GM18498 (cell line): ENCODE measurements at regions not wholly inside any gene's neighbourhood (a gene's known extent, or its start where the extent isn't known, plus 50 kb on each side); places are given as distances from the start of the nearest gene placed in this dataset.

ENCODE experiments used
- ATAC-seq: cut with Tn5 transposase; IDR thresholded peaks from one replicate; pipeline ENCODE4 v1.9.1; 2021; ENCODE audit warnings: mild to moderate bottlenecking, moderate library complexity; ENCODE audit not compliant: unreplicated experiment

- no peak for ATAC-seq
Observed at GRCh38 chr6:142500250-142500786, 198.5 kb downstream of the ADGRG6 start.

DNA sequence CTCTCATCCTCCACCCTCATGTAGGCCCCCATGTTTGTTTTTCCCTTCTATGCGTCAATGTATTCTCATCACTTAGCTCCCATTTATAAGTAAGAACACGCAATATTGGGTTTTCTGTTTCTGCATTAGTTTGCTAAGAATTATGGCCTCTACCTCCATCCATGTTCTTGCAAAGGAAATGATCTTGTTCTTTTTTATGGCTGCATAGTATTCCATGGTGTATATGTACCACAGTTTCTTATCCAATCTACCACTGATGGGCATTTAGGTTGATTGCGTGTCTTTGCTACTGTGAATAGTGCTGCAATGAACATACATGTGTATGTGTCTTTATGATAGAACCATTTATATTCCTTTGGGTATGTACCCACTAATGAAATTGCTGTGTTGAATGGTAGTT is 200.0 kb downstream of the ADGRG6 start:
- no peak for ATAC-seq

- no peak for ATAC-seq
Observed at GRCh38 chr6:142507065-142507464, 205.3 kb downstream of the ADGRG6 start.

DNA sequence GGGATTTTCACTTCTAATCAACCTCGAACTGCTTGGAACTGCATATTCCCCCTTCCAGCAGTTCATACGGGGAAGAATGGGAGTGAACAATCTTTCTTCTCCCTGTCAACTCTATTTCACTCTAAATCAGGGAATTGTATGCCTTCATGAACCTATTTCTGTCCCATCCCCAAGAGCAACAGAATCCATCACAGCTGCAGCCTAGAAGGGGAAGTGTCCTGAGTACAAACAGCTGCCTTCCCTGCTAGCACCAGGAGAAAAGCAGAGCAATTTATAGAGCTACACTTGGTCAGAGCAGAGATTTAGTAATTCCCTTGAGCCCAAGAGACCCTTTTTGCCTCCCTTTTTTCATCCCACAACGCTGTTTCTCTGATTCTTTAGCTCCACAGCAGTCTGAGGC is 208.4 kb downstream of the ADGRG6 start:
- ATAC-seq = no peak

DNA sequence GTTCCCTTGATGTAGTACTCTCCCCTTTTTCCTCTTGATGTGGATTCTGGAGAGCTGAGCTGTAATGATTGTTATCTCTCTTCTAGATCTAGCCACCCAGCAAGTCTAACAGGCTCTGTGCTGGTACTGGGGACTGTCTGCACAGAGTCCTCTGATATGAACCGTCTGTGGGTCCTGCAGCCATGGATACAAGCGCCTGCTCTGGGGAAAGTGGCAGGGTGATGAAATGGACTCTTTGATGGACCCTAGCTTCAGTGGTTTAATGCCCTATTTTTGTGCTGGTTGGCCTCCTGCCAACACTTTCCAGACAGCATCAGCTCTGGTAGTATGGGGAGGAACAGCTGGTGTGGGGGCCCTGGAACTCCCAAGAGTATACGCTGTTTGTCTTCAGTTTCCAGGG is 216.3 kb downstream of the ADGRG6 start:
- ATAC-seq = no peak

GRCh38 chr6:142518761-142519160 is 217.0 kb downstream of the ADGRG6 start:
- ATAC-seq = no peak

DNA sequence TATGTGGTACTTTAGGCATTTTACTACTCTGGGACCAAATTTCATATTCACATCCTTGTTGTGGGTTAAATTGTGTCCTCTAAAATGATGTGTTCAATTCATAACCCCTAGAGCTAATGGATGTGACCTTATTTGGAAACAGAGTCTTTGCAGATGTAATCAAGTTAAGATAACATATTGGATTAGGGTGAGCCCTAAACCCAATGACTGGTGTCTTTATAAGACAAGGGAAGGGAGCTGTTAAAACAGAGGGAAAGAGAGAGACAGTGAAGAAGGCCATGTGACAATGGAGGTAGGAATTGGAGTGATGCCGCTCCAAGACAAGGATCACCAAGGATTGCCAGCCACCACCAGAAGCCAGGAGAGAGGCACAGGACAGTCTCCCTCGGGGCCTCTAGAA is 220.0 kb downstream of the ADGRG6 start:
- ATAC-seq = no peak

DNA sequence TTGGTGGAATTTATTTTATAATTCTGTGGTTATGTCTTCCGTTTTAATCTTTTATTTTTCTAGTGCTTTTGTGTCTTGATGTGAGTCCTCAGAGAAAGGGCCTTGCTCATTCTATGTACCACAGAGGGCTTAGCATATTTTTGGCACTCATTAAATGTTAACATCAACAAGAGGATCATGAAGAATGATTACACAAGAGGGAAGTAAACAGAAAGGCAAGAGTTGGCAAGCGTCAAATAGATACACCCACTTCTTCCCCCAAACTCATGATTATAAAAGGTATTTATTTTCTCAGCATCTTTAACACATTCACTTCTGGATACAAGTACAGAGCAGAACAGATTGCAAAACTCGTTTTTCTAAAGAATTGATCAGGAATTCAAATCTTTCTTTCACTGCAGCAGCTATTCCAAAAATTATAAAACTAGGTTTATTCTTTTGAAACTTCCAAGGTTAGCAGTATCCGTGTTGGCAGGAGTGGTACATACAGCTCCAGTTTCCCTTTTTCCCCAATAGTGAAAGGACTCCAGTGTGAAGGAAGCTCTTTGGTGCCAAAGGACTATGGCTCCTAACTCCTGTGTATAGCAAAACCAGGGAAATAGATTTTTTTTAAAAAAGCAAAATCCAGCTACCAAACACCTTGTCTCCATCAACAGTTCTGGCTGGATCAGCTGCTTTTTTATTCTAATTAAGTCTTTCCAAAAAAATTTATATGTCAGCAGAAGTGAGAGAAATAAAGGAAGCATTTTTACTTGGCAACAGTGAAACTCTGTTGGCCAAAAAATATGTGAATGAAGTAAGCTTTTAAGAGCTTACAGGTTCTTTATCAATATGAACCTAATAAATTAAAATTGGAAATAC is 221.9 kb downstream of the ADGRG6 start:
- ATAC-seq = no peak

GRCh38 chr6:142530566-142530965 is 228.8 kb downstream of the ADGRG6 start:
- no peak for ATAC-seq

- no peak for ATAC-seq
Observed at GRCh38 chr6:142531727-142532126, 229.9 kb downstream of the ADGRG6 start.

GRCh38 chr6:142534076-142534475 is 232.3 kb downstream of the ADGRG6 start:
- no peak for ATAC-seq

DNA sequence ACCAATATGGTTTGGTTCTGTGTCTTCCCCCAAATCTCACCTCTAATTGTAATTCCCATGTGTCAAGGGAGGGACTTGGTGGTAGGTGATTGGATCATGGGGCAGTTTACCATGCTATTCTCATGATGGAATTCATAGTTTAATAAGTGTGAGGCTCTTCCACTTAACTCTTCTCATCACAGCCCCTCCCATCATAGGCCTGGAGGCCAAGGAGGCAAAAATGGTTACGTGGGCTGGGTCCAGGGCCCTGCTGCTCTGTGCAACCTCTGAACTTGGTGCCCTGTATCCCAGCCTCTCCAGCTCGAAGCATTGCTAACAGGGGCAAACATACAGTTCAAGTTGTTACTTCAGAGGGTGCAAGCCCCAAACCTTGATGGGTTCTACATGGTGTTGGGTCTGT is 232.7 kb downstream of the ADGRG6 start:
- no peak for ATAC-seq

GRCh38 chr6:142537612-142538478 is 236.0 kb downstream of the ADGRG6 start:
- ATAC-seq = no peak

DNA sequence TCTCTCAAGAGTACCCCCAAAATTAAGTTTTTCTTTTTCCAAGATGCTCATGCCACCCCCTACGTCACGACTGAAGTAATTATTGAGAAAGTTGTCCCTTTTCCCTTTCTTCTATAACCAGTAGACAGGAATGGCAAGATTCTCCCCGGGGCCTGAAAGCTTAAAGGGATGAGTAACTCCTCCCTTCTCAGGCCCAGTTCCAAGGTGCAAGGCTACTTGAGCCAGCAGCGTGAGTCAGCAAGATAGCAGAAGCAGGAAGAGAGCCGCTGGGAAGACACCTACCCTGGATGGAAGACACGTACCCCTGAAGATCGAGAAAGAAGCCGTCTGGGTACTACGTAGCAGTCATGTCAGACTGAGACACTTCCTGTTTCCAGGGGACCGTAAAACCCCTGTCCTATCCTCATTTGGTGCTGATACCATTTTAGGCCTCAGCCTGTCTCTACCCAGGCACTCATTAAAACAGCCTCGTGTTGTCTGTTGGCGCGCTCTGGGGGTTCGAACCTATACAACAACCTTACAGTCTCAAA is 241.0 kb downstream of the ADGRG6 start:
- ATAC-seq = no peak

DNA sequence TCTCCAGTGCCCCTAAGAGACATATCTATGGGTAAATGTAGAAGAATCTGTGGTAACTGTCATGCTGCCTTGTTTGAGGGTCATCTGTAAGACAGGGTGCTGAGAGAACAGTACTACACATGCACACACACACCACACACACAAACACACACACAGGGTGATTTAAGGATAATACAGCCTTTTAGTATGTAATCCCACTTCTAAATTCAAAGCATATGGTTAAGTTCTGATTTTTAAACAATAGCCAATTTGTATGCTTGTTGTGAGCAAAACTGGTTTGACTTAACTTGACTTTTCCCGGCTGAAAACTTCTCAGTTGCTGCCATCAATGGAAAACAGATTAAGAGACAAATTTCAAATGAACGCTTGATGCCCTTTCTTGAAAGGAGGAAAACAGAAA is 241.8 kb downstream of the ADGRG6 start:
- ATAC-seq = no peak

DNA sequence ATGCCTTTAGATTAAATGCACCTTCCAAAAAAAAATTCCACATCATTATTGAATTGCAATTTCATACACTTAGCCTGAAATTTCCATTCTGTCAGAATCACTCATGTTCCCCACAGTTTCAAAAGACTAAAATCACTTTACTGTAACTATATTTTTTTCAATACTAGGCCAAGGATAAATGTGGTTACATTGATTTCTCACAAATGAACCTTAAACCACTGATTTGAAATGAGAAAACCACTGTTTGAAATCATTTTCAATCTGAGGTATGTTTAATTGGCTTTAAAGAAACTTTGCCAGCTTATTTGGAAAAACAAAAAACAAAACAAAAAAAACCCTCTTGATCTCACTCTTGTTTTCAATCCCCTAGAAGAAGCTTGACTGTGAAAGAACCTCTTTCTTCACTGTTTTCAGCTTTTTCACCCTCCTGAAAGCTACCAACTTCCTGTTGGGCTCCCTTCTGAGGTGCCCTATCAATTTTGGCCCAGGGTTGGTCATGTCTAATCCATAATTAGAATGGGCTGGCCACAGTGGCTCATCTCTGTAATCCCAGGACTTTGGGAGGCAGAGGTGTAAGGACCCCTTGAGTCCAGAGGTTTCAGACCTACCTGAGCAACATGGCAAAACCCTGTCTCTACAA is 242.5 kb downstream of the ADGRG6 start:
- no peak for ATAC-seq

DNA sequence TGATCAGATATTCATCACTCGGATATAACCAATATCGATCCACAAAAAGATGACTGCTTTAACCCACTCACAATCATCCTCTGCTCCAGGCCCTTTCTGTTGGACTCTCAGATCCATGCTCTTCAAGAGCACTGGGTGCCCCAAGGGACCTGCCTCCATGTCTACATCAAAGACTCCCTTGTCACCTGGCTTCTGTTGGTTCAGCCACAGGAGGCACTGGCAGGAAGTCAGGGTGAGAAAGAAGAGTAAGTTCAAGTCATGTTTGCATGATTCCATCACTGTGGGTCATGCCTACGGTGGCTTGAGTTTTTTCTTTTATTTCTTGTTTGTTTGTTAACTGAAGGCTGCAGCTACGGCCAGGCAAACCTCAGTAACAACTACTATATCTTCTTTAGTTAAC is 243.3 kb downstream of the ADGRG6 start:
- no peak for ATAC-seq

GRCh38 chr6:142548566-142548965 is 246.8 kb downstream of the ADGRG6 start:
- no peak for ATAC-seq

GRCh38 chr6:142550310-142551063 is 248.7 kb downstream of the ADGRG6 start:
- ATAC-seq = no peak

- ATAC-seq = no peak
Observed at GRCh38 chr6:142551274-142551811, 249.5 kb downstream of the ADGRG6 start.
